GM23338 (cell line): ENCODE measurements at regions not wholly inside any gene's neighbourhood (a gene's known extent, or its start where the extent isn't known, plus 50 kb on each side); places are given as distances from the start of the nearest gene placed in this dataset.

Experiments
- ATAC-seq: fragments of 200-7000 bp; cut with Tn5 transposase; 3 replicates; pipeline ENCODE4 v1.9.1; 2020
- DNase-seq: peaks from one replicate; pipeline ENCODE4 v3.0.0-alpha.2; 2015; ENCODE audit warnings: low spot score
- H2AFZ ChIP-seq: fragments of 200-600 bp; sonication (generic); 2 replicates; pipeline ENCODE4 v1.8.0; 2016; ENCODE audit warnings: antibody characterized with exemption, mild to moderate bottlenecking, moderate library complexity
- H3F3A ChIP-seq: fragments of 200-600 bp; sonication (generic); replicated peaks from 2 replicates; pipeline ENCODE4 v1.8.0; 2017; ENCODE audit warnings: antibody characterized with exemption, mixed run types, low read depth
- H3K27ac ChIP-seq: fragments of 200-600 bp; sonication (generic); 2 replicates; pipeline ENCODE4 v1.6.1; 2016; ENCODE audit warnings: low read depth
- H3K27me3 ChIP-seq: fragments of 200-600 bp; sonication (generic); 2 replicates; pipeline ENCODE4 v1.8.0; 2016; ENCODE audit warnings: mild to moderate bottlenecking, mixed run types, moderate library complexity; ENCODE audit not compliant: insufficient read depth
- H3K36me3 ChIP-seq: fragments of 200-600 bp; sonication (generic); 2 replicates; pipeline ENCODE4 v1.8.0; 2016; ENCODE audit warnings: mild to moderate bottlenecking; ENCODE audit not compliant: insufficient read depth
- H3K4me1 ChIP-seq: fragments of 200-600 bp; sonication (generic); 2 replicates; pipeline ENCODE4 v1.8.0; 2016; ENCODE audit warnings: mild to moderate bottlenecking, moderate library complexity; ENCODE audit not compliant: insufficient read depth
- H3K4me2 ChIP-seq: fragments of 200-600 bp; sonication (generic); 2 replicates; pipeline ENCODE4 v1.7.1; 2017; ENCODE audit warnings: mixed run types
- H3K4me3 ChIP-seq: fragments of 200-600 bp; sonication (generic); 2 replicates; pipeline ENCODE4 v1.6.1; 2016; ENCODE audit warnings: mixed run types
- H3K79me2 ChIP-seq: fragments of 200-600 bp; sonication (generic); replicated peaks from 2 replicates; pipeline ENCODE4 v1.8.0; 2017; ENCODE audit warnings: mild to moderate bottlenecking; ENCODE audit not compliant: insufficient read depth
- H3K9me2 ChIP-seq: fragments of 200-600 bp; sonication (generic); 2 replicates; pipeline ENCODE4 v1.8.0; 2017; ENCODE audit not compliant: insufficient read depth
- H4K20me1 ChIP-seq: fragments of 200-600 bp; sonication (generic); replicated peaks from 2 replicates; pipeline ENCODE4 v1.8.0; 2017; ENCODE audit warnings: mild to moderate bottlenecking; ENCODE audit not compliant: insufficient read depth
- H3K27ac Mint-ChIP-seq: 2 replicates; pipeline ENCODE4 v1.8.0; 2020; ENCODE audit warnings: inconsistent platforms, mild to moderate bottlenecking, moderate library complexity, mixed read lengths
- H3K27me3 Mint-ChIP-seq: 3 replicates; pipeline ENCODE4 v1.8.0; 2022; ENCODE audit warnings: low read depth, mild to moderate bottlenecking, moderate library complexity, mixed read lengths, inconsistent platforms; ENCODE audit not compliant: insufficient read depth, poor library complexity
- H3K36me3 Mint-ChIP-seq: 3 replicates; pipeline ENCODE4 v1.8.0; 2021; ENCODE audit warnings: low read depth, mild to moderate bottlenecking, inconsistent platforms, moderate library complexity, mixed read lengths
- H3K4me1 Mint-ChIP-seq: 3 replicates; pipeline ENCODE4 v1.8.0; 2020; ENCODE audit warnings: mild to moderate bottlenecking, inconsistent platforms, mixed read lengths
- H3K4me3 Mint-ChIP-seq: 3 replicates; pipeline ENCODE4 v1.8.0; 2021; ENCODE audit warnings: moderate library complexity, mild to moderate bottlenecking, inconsistent platforms, mixed read lengths
- H3K9me3 Mint-ChIP-seq: 3 replicates; pipeline ENCODE4 v1.8.0; 2020; ENCODE audit warnings: moderate library complexity, mild to moderate bottlenecking, inconsistent platforms, mixed read lengths
- CREB1 ChIP-seq: fragments of 250-450 bp; sonication (Bioruptor Pico); IDR thresholded peaks from 2 replicates; pipeline ENCODE4 v1.5.0; 2020; ENCODE audit warnings: low read depth, mild to moderate bottlenecking, moderate library complexity
- CTCF ChIP-seq, 2 experiments: fragments of 200-600 bp in 1 of 2; sonication (generic) in 1 of 2; conservative IDR thresholded peaks; 2 replicates each; pipeline versions ENCODE4 v1.5.1 to v1.6.1; 2016 to 2017; ENCODE audit warnings: antibody characterized with exemption in 2 of 2, low read depth in 2 of 2, mild to moderate bottlenecking in 2 of 2, moderate library complexity in 1 of 2
- ETS1 ChIP-seq: IDR thresholded peaks from 2 replicates; pipeline ENCODE4 v1.6.1; 2016; ENCODE audit warnings: antibody characterized with exemption
- EZH2 ChIP-seq: fragments of 200-600 bp; sonication (generic); IDR thresholded peaks from one replicate; pipeline ENCODE4 v1.8.0; 2017; ENCODE audit warnings: antibody characterized with exemption, mild to moderate bottlenecking, low read depth; ENCODE audit not compliant: unreplicated experiment
- EZH2phosphoT487 ChIP-seq: fragments of 200-600 bp; sonication (generic); IDR thresholded peaks from one replicate; pipeline ENCODE4 v1.8.1; 2018; ENCODE audit warnings: antibody characterized with exemption; ENCODE audit not compliant: unreplicated experiment
- JUNB ChIP-seq: IDR thresholded peaks from one replicate; pipeline ENCODE4 v1.6.1; 2016; ENCODE audit warnings: antibody characterized with exemption; ENCODE audit not compliant: unreplicated experiment
- NANOG ChIP-seq: IDR thresholded peaks from 2 replicates; pipeline ENCODE4 v1.6.1; 2016; ENCODE audit warnings: antibody characterized with exemption, borderline replicate concordance
- POLR2AphosphoS5 ChIP-seq: IDR thresholded peaks from 2 replicates; pipeline ENCODE4 v1.6.1; 2016; ENCODE audit warnings: antibody characterized with exemption, low read depth
- STAT1 ChIP-seq: IDR thresholded peaks from one replicate; pipeline ENCODE4 v1.6.1; 2016; ENCODE audit warnings: antibody characterized with exemption; ENCODE audit not compliant: unreplicated experiment
- ZNF114 ChIP-seq: fragments of 250-450 bp; sonication (Bioruptor Pico); IDR thresholded peaks from 2 replicates; pipeline ENCODE4 v1.5.0; 2020; ENCODE audit warnings: mild to moderate bottlenecking, moderate library complexity
- ZNF331 ChIP-seq: fragments of 250-450 bp; sonication (Bioruptor Pico); IDR thresholded peaks from 2 replicates; pipeline ENCODE4 v1.5.0; 2020; ENCODE audit warnings: low read depth, mild to moderate bottlenecking, moderate library complexity
- TF ChIP-seq, protein P1 (sequence below): fragments of 250-450 bp; sonication (Bioruptor Pico); IDR thresholded peaks from 2 replicates; pipeline ENCODE4 v1.5.0; 2020; ENCODE audit warnings: mild to moderate bottlenecking, moderate library complexity
- TF ChIP-seq, protein P2 (sequence below): IDR thresholded peaks from one replicate; pipeline ENCODE4 v1.6.1; 2018; ENCODE audit warnings: antibody characterized with exemption; ENCODE audit not compliant: unreplicated experiment

- Histone ChIP-seq H2AFZ (no peak overlapping the region), H3K9me2 (no peaks in the 10 kb centered on the region), H3K27me3 (no peaks in the 10 kb centered on the region), H3K79me2 (no peaks in the 10 kb centered on the region), H3K27ac (no peak overlapping the region), H3K4me3 (no peak overlapping the region), H3K36me3 (no peaks in the 10 kb centered on the region), H4K20me1 (no peaks in the 10 kb centered on the region), H3K4me2 (no peak overlapping the region), H3K4me1 (no peaks in the 10 kb centered on the region), H3F3A (no peaks in the 10 kb centered on the region)
- no peak overlapping the region for H3K27ac Mint-ChIP-seq
- no peaks in the 10 kb centered on the region for H3K4me1 Mint-ChIP-seq
- peaks cover 23% of the 10 kb centered on the region for H3K9me3 Mint-ChIP-seq
- H3K36me3 Mint-ChIP-seq: peaks cover 11% of the 10 kb centered on the region; the same call in 2 of the 3 replicates
- DNase-seq (no peak), ATAC-seq (no peak)
- TF ChIP-seq EZH2phosphoT487 (no peak), NANOG (no peak), ETS1 (no peak), JUNB (no peak), POLR2AphosphoS5 (no peak), EZH2 (no peak), ZNF331 (CRISPR knock-in tag) (no peak), CREB1 (no peak), STAT1 (no peak), CTCF (conservative IDR thresholded peaks at IDR 0.05; ENCODE audit: low read depth in 2 of 2) (no peak), ZNF114 (CRISPR knock-in tag) (no peak)
- TF ChIP-seq, protein P1, sequence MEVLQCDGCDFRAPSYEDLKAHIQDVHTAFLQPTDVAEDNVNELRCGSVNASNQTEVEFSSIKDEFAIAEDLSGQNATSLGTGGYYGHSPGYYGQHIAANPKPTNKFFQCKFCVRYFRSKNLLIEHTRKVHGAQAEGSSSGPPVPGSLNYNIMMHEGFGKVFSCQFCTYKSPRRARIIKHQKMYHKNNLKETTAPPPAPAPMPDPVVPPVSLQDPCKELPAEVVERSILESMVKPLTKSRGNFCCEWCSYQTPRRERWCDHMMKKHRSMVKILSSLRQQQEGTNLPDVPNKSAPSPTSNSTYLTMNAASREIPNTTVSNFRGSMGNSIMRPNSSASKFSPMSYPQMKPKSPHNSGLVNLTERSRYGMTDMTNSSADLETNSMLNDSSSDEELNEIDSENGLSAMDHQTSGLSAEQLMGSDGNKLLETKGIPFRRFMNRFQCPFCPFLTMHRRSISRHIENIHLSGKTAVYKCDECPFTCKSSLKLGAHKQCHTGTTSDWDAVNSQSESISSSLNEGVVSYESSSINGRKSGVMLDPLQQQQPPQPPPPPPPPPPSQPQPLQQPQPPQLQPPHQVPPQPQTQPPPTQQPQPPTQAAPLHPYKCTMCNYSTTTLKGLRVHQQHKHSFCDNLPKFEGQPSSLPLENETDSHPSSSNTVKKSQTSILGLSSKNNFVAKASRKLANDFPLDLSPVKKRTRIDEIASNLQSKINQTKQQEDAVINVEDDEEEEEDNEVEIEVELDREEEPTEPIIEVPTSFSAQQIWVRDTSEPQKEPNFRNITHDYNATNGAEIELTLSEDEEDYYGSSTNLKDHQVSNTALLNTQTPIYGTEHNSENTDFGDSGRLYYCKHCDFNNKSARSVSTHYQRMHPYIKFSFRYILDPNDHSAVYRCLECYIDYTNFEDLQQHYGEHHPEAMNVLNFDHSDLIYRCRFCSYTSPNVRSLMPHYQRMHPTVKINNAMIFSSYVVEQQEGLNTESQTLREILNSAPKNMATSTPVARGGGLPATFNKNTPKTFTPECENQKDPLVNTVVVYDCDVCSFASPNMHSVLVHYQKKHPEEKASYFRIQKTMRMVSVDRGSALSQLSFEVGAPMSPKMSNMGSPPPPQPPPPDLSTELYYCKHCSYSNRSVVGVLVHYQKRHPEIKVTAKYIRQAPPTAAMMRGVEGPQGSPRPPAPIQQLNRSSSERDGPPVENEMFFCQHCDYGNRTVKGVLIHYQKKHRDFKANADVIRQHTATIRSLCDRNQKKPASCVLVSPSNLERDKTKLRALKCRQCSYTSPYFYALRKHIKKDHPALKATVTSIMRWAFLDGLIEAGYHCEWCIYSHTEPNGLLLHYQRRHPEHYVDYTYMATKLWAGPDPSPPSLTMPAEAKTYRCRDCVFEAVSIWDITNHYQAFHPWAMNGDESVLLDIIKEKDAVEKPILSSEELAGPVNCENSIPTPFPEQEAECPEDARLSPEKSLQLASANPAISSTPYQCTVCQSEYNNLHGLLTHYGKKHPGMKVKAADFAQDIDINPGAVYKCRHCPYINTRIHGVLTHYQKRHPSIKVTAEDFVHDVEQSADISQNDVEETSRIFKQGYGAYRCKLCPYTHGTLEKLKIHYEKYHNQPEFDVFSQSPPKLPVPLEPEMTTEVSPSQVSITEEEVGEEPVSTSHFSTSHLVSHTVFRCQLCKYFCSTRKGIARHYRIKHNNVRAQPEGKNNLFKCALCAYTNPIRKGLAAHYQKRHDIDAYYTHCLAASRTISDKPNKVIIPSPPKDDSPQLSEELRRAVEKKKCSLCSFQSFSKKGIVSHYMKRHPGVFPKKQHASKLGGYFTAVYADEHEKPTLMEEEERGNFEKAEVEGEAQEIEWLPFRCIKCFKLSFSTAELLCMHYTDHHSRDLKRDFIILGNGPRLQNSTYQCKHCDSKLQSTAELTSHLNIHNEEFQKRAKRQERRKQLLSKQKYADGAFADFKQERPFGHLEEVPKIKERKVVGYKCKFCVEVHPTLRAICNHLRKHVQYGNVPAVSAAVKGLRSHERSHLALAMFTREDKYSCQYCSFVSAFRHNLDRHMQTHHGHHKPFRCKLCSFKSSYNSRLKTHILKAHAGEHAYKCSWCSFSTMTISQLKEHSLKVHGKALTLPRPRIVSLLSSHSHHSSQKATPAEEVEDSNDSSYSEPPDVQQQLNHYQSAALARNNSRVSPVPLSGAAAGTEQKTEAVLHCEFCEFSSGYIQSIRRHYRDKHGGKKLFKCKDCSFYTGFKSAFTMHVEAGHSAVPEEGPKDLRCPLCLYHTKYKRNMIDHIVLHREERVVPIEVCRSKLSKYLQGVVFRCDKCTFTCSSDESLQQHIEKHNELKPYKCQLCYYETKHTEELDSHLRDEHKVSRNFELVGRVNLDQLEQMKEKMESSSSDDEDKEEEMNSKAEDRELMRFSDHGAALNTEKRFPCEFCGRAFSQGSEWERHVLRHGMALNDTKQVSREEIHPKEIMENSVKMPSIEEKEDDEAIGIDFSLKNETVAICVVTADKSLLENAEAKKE: no peak
- TF ChIP-seq, protein P2, sequence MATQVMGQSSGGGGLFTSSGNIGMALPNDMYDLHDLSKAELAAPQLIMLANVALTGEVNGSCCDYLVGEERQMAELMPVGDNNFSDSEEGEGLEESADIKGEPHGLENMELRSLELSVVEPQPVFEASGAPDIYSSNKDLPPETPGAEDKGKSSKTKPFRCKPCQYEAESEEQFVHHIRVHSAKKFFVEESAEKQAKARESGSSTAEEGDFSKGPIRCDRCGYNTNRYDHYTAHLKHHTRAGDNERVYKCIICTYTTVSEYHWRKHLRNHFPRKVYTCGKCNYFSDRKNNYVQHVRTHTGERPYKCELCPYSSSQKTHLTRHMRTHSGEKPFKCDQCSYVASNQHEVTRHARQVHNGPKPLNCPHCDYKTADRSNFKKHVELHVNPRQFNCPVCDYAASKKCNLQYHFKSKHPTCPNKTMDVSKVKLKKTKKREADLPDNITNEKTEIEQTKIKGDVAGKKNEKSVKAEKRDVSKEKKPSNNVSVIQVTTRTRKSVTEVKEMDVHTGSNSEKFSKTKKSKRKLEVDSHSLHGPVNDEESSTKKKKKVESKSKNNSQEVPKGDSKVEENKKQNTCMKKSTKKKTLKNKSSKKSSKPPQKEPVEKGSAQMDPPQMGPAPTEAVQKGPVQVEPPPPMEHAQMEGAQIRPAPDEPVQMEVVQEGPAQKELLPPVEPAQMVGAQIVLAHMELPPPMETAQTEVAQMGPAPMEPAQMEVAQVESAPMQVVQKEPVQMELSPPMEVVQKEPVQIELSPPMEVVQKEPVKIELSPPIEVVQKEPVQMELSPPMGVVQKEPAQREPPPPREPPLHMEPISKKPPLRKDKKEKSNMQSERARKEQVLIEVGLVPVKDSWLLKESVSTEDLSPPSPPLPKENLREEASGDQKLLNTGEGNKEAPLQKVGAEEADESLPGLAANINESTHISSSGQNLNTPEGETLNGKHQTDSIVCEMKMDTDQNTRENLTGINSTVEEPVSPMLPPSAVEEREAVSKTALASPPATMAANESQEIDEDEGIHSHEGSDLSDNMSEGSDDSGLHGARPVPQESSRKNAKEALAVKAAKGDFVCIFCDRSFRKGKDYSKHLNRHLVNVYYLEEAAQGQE: no peak
- H3K4me3 Mint-ChIP-seq: no peak overlapping the region
- no peaks in the 10 kb centered on the region for H3K27me3 Mint-ChIP-seq
Observed at GRCh38 chr4:72627723-72628122, 58.7 kb upstream of the ADAMTS3 start.
